HG03558 (cell line): ENCODE measurements at regions not wholly inside any gene's neighbourhood (a gene's known extent, or its start where the extent isn't known, plus 50 kb on each side); places are given as distances from the start of the nearest gene placed in this dataset.

Experiments used
- ATAC-seq: cut with Tn5 transposase; IDR thresholded peaks from one replicate; pipeline ENCODE4 v1.9.1; 2021; ENCODE audit warnings: moderate number of reproducible peaks; ENCODE audit not compliant: unreplicated experiment; ENCODE audit errors: extremely low read depth

DNA sequence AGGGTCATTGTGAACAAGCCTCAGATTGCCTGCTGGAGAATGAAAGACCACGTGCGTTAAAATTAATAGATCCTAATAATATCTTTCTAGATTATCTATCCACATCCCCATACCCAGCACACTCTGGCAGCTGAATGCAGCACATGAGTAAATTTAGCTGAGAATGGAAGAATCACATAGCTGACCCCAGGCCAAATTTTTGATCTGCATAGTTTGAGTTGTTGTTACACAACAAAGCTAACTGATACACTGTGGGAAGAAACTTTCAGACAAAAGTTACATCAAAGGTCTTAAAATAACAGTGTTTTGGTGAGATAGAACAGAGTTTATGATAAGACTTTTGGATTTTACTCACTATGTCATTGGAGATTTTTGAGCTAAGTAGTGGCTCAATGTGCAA is 72.4 kb upstream of the ANXA10 start:
- no peak for ATAC-seq

DNA sequence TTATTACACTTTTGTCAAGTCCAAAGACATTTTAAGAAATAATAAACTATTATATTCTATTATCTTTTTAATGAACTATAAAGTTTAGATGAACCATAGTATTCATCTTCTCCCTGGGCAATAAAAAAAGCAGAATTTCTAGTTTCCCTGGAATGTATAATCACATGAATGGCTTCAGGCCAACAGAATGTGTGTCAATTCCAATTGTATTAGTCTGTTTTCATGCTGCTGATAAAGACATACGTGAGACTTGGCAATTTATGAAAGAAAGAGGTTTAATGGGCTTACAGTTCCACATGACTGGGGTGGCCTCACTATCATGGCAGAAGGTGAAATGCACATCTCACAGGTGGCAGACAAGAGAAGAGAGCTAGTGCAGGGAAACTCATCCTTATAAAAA is 70.7 kb upstream of the ANXA10 start:
- ATAC-seq = no peak

DNA sequence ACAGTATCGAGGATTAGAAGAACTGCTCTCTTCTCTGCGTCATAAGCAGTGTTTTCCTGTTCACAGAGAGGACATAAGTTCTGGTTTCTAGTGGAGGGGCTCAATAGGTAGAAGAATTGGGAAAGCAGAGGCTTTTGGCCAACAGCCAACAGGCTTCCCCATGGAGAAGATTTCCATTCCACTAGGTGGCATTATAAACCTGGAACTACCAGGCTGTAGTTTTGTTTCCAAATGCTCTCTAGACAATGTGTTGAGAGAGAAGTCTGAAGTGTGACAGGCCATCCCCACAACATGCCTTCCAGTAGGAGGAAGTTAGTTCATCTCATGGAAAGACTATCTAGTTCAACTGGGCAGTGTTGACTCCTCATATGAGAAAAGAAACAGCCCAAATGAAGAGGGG is 63.8 kb upstream of the ANXA10 start:
- no peak for ATAC-seq

DNA sequence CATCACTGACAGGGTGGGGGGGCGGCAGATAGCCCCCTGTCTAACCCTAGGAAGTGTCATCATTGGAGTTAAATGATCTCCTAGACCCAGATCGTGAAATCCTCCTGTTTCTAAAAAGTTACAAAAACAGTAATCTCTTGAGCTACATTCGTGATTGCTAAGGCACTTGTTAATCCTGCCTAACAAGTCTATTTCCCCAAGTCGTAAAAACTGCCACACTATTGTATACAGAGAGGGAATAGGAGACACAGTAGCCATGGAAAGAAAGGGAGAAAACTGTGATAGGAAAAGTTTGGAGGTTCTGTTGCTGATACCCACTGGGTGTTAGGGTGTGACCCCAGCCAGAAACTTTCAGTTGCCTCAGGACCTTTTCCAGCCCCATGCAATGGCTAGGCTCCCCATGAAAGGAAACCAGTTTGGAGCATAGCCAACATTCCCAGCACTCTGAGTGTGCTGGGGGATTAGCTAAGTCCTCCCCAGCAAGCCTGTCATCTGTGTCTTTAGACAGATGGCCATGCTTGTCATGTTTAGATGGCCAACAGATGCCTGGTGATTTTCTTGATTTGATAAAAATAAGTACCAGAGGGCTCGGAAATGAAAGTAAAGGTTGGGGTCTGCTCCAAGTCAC is 63.3 kb upstream of the ANXA10 start:
- no peak for ATAC-seq

DNA sequence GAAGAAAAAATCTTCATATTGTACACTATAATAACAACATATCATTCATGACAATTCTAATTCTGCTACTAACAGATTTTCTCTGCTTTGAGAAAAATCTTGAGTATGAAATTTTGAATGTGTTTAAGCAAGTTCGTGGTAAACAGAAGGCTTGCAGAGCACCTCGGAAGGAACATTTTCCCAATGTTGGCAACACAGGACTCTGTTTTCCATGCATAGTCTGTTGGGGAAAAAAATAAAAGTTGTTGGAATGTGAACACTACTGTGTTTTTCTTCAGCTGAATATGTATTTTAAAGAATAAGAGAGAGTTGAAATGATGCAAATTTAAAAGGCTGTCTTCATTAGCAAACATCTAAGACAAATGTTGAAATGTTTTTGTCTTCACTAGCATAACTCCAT is 54.7 kb upstream of the ANXA10 start:
- ATAC-seq = no peak

DNA sequence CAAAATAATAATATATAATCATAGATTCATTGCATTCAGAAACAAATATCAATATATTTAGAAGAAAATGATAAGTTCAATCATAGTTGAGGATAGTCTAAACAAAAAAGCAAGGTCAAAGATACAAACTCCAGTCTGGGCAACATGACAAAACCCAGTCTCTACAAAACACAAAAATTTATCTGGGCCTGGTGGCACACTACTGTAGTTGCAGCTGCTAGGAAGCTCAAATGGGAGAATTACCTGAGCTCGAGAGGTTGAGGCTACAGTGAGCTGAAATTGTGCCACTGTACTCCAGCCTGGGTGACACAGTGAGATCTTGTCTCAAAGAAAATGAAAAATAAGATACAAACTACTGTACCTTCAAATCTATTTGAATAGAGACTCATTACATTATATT is 52.7 kb upstream of the ANXA10 start:
- no peak for ATAC-seq
